Upper lobe of left lung (tissue), 6 donors: ENCODE measurements at regions not wholly inside any gene's neighbourhood (a gene's known extent, or its start where the extent isn't known, plus 50 kb on each side); places are given as distances from the start of the nearest gene placed in this dataset.

Experiments used
- ATAC-seq, 2 donors: fragments of 200-7000 bp; cut with Tn5 transposase; one replicate each; pipeline ENCODE4 v1.9.1; 2022; ENCODE audit warnings: mild to moderate bottlenecking in 2 of 2, moderate library complexity in 2 of 2; ENCODE audit not compliant: low FRiP score in 2 of 2
- DNase-seq, 2 donors: peaks; one replicate each; pipeline ENCODE4 v3.0.0-alpha.2; 2019 to 2020
- H3K27ac ChIP-seq, 4 donors: fragments of 200-600 bp; sonication (generic); one replicate each; pipeline ENCODE4 v1.5.1; 2016 to 2019
- H3K27me3 ChIP-seq, 4 donors: fragments of 200-600 bp; sonication (generic); one replicate each; pipeline ENCODE4 v1.5.1; 2017 to 2019
- H3K36me3 ChIP-seq, 4 donors: fragments of 200-600 bp; sonication (generic); one replicate each; pipeline ENCODE4 v1.5.1; 2016 to 2019
- H3K4me1 ChIP-seq, 4 donors: fragments of 200-600 bp; sonication (generic); one replicate each; pipeline ENCODE4 v1.5.1; 2018 to 2019
- H3K4me3 ChIP-seq, 4 donors: fragments of 200-600 bp; sonication (generic); one replicate each; pipeline ENCODE4 v1.5.1; 2017 to 2019; ENCODE audit warnings: mild to moderate bottlenecking in 2 of 4, moderate library complexity in 1 of 4
- H3K9me3 ChIP-seq, 4 donors: fragments of 200-600 bp; sonication (generic); one replicate each; pipeline ENCODE4 v1.5.1; 2018 to 2019
- CTCF ChIP-seq, 6 experiments: fragments of 450-650 bp in 4 of 6; fragments of 200-600 bp in 2 of 6; sonication (generic) in 2 of 6; IDR thresholded peaks; one replicate each; pipeline ENCODE4 v1.5.1; 2016 to 2019; ENCODE audit warnings: antibody characterized with exemption in 6 of 6
- EP300 ChIP-seq, 4 donors: sonication (generic); formaldehyde crosslinking; IDR thresholded peaks; one replicate each; pipeline ENCODE4 v1.5.1; 2017; ENCODE audit warnings: antibody characterized with exemption in 4 of 4, control low read depth in 2 of 4
- POLR2A ChIP-seq, 4 donors: fragments of 450-650 bp; IDR thresholded peaks; one replicate each; pipeline ENCODE4 v1.5.1; 2016 to 2017; ENCODE audit warnings: antibody characterized with exemption in 4 of 4, mild to moderate bottlenecking in 2 of 4
- POLR2AphosphoS5 ChIP-seq, 2 donors: sonication (generic); formaldehyde crosslinking; IDR thresholded peaks; one replicate each; pipeline ENCODE4 v1.5.1; 2017; ENCODE audit warnings: antibody characterized with exemption in 2 of 2
- WGBS, 2 donors: methylation state at CpG; one replicate each; pipeline ENCODE4 v1.1.5; 2017 to 2018; 5-methylcytosine and 5-hydroxymethylcytosine counted together
- donor health status: DM: no; HTN: no; CAD: no; lungs with moderate emphysema.
- donor health status: DM: no; HTN: yes; CAD: no; lungs with severe emphysema.

DNA sequence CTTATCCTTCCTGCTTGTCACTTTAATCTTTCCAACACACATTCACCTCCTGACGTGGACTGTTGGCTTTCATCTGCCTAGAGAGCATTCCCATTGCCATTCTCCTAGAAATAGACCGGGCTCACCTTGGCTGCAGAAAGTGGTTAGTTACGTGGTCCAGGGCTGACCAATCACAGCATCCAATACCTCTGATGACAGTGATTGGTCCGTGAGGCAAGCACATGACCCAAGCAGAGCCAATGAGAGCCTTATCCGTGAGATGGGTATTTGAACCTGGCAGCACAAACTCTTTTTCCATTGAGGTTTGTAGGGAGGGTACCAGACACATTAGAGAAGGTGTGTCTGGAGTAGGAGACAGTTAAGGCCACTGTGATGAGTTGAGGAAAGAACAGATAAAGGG lies 85.8 kb downstream of the MIAT start:
- Histone ChIP-seq H3K27me3 (no peaks in the 10 kb centered on the region), H3K9me3 (no peaks in the 10 kb centered on the region), H3K36me3 (no peaks in the 10 kb centered on the region), H3K4me3 (no peak overlapping the region), H3K27ac (no peak overlapping the region), H3K4me1 (no peaks in the 10 kb centered on the region)
- 95 to 96% methylated on average over 5 of the region's 5 CpGs for WGBS, 2 donors
- DNase-seq (no peak), ATAC-seq (no peak)
- no peak for TF ChIP-seq CTCF (IDR thresholded peaks at IDR 0.05)
- no peak for TF ChIP-seq EP300 (IDR thresholded peaks at IDR 0.05)
- no peak for TF ChIP-seq POLR2AphosphoS5 (IDR thresholded peaks at IDR 0.05)

GRCh38 chr22:26744892-26745808 lies 87.8 kb downstream of the MIAT start:
- ATAC-seq: no peak
- Histone ChIP-seq H3K4me3 (no peak overlapping the region), H3K27ac (no peak overlapping the region), H3K9me3 (no peaks in the 10 kb centered on the region), H3K4me1 (no peaks in the 10 kb centered on the region), H3K36me3 (no peaks in the 10 kb centered on the region), H3K27me3 (no peaks in the 10 kb centered on the region)
- 72 to 80% methylated on average over 4 of the region's 4 CpGs for WGBS, 2 donors
- DNase-seq: no peak
- TF ChIP-seq POLR2A (IDR thresholded peaks at IDR 0.05): no peak
- no peak for TF ChIP-seq EP300 (IDR thresholded peaks at IDR 0.05)
- TF ChIP-seq CTCF (IDR thresholded peaks at IDR 0.05): no peak
- TF ChIP-seq POLR2AphosphoS5 (IDR thresholded peaks at IDR 0.05): no peak

- no peak overlapping the region for H3K27ac ChIP-seq
- H3K4me1 ChIP-seq: peaks cover 0 to 3% (median 0%) of the 10 kb centered on the region in 4 donors
- H3K36me3 ChIP-seq: no peaks in the 10 kb centered on the region
- H3K27me3 ChIP-seq: no peaks in the 10 kb centered on the region
- H3K4me3 ChIP-seq: no peak overlapping the region
- WGBS, 2 donors: 75 to 86% methylated on average over 1 of the region's 1 CpG
- H3K9me3 ChIP-seq: no peaks in the 10 kb centered on the region
- ATAC-seq: no peak
- no peak for DNase-seq
- TF ChIP-seq POLR2A (IDR thresholded peaks at IDR 0.05) (no peak), EP300 (IDR thresholded peaks at IDR 0.05) (no peak), CTCF (IDR thresholded peaks at IDR 0.05) (no peak), POLR2AphosphoS5 (IDR thresholded peaks at IDR 0.05) (no peak)
Observed at GRCh38 chr22:26746311-26746710, 88.9 kb downstream of the MIAT start.

- no peak overlapping the region for H3K27ac ChIP-seq
- H3K4me3 ChIP-seq: no peak overlapping the region
- H3K4me1 ChIP-seq: peaks cover 0 to 3% (median 0%) of the 10 kb centered on the region in 4 donors
- no peak for DNase-seq
- TF ChIP-seq EP300 (IDR thresholded peaks at IDR 0.05) (no peak), POLR2A (IDR thresholded peaks at IDR 0.05) (no peak), POLR2AphosphoS5 (IDR thresholded peaks at IDR 0.05) (no peak), CTCF (IDR thresholded peaks at IDR 0.05) (no peak)
- H3K36me3 ChIP-seq: no peaks in the 10 kb centered on the region
- ATAC-seq: no peak
- no peaks in the 10 kb centered on the region for H3K27me3 ChIP-seq
- no peaks in the 10 kb centered on the region for H3K9me3 ChIP-seq
- WGBS, 2 donors: 76 to 84% methylated on average over 6 of the region's 6 CpGs
Observed at GRCh38 chr22:26748845-26749244, 91.5 kb downstream of the MIAT start.

DNA sequence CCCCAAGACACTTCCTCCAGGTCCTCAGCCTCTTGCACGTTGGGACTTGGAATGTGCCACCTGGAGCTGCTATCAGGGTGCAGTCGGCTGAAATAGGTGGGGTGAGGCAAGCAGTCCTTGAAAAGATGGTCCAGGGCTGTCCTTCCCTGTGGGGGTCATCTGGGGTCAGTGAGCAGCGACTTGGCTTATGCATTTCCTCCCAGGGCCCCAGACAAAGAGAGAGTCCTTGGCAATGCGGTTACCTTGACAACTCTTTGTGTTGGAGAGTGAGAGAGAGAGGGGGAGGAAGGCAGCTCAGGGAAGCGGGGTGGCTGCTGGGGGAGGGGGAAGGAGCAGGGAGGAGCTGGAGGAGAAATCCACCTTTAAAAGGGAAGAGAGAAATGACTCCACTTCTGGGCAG lies 93.8 kb downstream of the MIAT start:
- Histone ChIP-seq H3K9me3 (no peaks in the 10 kb centered on the region), H3K27me3 (no peaks in the 10 kb centered on the region), H3K4me1 (peaks cover 0 to 3% (median 0%) of the 10 kb centered on the region in 4 donors), H3K36me3 (no peaks in the 10 kb centered on the region), H3K27ac (peak overlapping the region in 1 of 4 donors; percentile 61), H3K4me3 (no peak overlapping the region)
- DNase-seq (no peak), ATAC-seq (no peak)
- 29 to 37% methylated on average over 5 of the region's 5 CpGs for WGBS, 2 donors
- no peak for TF ChIP-seq POLR2A (IDR thresholded peaks at IDR 0.05)
- no peak for TF ChIP-seq CTCF (IDR thresholded peaks at IDR 0.05)
- TF ChIP-seq POLR2AphosphoS5 (IDR thresholded peaks at IDR 0.05): no peak
- no peak for TF ChIP-seq EP300 (IDR thresholded peaks at IDR 0.05)
